ENCODE measurements at regions not wholly inside any gene's neighbourhood (a gene's known extent, or its start where the extent isn't known, plus 50 kb on each side); places are given as distances from the start of the nearest gene placed in this dataset.

- Histone ChIP-seq H3K4me2 (no peak overlapping the region), H3K4me1 (no peaks in the 10 kb centered on the region), H3K9me3 (no peaks in the 10 kb centered on the region), H3K27ac (no peak overlapping the region), H3K4me3 (no peak overlapping the region)
- CTCF ChIA-PET, result interaction anchor here (0.6 kb wide), 1 partner anchor 1244 kb away, joined by 3 read pairs; no protein-coding TSS in a partner anchor
- 93% methylated on average over 1 of the region's 1 CpG for WGBS (ENCODE audit: missing lambda C conversion rate)
- no peak for ATAC-seq
- no peak for FAIRE-seq
- TF ChIP-seq, protein P1, sequence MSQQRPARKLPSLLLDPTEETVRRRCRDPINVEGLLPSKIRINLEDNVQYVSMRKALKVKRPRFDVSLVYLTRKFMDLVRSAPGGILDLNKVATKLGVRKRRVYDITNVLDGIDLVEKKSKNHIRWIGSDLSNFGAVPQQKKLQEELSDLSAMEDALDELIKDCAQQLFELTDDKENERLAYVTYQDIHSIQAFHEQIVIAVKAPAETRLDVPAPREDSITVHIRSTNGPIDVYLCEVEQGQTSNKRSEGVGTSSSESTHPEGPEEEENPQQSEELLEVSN (IDR thresholded peaks at IDR 0.05; ENCODE audit: borderline replicate concordance, low read depth), result no peak
- TF ChIP-seq ZC3H11A (IDR thresholded peaks at IDR 0.05) (no peak), MAFK (IDR thresholded peaks at IDR 0.05; ENCODE audit: partially characterized antibody) (no peak), MYC (IDR thresholded peaks at IDR 0.05; ENCODE audit: borderline replicate concordance, low read length) (no peak), POLR2AphosphoS2 (conservative IDR thresholded peaks at IDR 0.05; ENCODE audit: low read length) (no peak), CBX8 (IDR thresholded peaks at IDR 0.05) (no peak), ZSCAN20 (CRISPR knock-in tag; IDR thresholded peaks at IDR 0.05) (no peak), POLR2A (IDR thresholded peaks at IDR 0.05; ENCODE audit: low read length) (no peak), GATA3 (IDR thresholded peaks at IDR 0.05; ENCODE audit: borderline replicate concordance) (no peak), HES2 (IDR thresholded peaks at IDR 0.05) (no peak), RFX5 (IDR thresholded peaks at IDR 0.05) (no peak), RCOR1 (IDR thresholded peaks at IDR 0.05; ENCODE audit: low read depth, low read length) (no peak), EHMT2 (IDR thresholded peaks at IDR 0.05; ENCODE audit: low read depth) (no peak)
- TF ChIP-seq, protein P2, sequence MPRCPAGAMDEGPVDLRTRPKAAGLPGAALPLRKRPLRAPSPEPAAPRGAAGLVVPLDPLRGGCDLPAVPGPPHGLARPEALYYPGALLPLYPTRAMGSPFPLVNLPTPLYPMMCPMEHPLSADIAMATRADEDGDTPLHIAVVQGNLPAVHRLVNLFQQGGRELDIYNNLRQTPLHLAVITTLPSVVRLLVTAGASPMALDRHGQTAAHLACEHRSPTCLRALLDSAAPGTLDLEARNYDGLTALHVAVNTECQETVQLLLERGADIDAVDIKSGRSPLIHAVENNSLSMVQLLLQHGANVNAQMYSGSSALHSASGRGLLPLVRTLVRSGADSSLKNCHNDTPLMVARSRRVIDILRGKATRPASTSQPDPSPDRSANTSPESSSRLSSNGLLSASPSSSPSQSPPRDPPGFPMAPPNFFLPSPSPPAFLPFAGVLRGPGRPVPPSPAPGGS (IDR thresholded peaks at IDR 0.05), result no peak
- TF ChIP-seq, protein P3, sequence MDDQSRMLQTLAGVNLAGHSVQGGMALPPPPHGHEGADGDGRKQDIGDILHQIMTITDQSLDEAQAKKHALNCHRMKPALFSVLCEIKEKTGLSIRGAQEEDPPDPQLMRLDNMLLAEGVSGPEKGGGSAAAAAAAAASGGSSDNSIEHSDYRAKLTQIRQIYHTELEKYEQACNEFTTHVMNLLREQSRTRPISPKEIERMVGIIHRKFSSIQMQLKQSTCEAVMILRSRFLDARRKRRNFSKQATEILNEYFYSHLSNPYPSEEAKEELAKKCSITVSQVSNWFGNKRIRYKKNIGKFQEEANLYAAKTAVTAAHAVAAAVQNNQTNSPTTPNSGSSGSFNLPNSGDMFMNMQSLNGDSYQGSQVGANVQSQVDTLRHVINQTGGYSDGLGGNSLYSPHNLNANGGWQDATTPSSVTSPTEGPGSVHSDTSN (IDR thresholded peaks at IDR 0.05), result no peak
- TF ChIP-seq, protein P4, sequence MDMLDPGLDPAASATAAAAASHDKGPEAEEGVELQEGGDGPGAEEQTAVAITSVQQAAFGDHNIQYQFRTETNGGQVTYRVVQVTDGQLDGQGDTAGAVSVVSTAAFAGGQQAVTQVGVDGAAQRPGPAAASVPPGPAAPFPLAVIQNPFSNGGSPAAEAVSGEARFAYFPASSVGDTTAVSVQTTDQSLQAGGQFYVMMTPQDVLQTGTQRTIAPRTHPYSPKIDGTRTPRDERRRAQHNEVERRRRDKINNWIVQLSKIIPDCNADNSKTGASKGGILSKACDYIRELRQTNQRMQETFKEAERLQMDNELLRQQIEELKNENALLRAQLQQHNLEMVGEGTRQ (IDR thresholded peaks at IDR 0.05), result no peak
- TF ChIP-seq, protein P5, sequence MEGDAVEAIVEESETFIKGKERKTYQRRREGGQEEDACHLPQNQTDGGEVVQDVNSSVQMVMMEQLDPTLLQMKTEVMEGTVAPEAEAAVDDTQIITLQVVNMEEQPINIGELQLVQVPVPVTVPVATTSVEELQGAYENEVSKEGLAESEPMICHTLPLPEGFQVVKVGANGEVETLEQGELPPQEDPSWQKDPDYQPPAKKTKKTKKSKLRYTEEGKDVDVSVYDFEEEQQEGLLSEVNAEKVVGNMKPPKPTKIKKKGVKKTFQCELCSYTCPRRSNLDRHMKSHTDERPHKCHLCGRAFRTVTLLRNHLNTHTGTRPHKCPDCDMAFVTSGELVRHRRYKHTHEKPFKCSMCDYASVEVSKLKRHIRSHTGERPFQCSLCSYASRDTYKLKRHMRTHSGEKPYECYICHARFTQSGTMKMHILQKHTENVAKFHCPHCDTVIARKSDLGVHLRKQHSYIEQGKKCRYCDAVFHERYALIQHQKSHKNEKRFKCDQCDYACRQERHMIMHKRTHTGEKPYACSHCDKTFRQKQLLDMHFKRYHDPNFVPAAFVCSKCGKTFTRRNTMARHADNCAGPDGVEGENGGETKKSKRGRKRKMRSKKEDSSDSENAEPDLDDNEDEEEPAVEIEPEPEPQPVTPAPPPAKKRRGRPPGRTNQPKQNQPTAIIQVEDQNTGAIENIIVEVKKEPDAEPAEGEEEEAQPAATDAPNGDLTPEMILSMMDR (IDR thresholded peaks at IDR 0.05), result no peak
- no peak for DNase-seq (ENCODE audit: low read depth in 1 of 2, low spot score in 1 of 2)
- POLR2A ChIA-PET, result no interaction called here
Observed at GRCh38 chr1:216778737-216779136, 55.5 kb upstream of the ESRRG start.

- no peaks in the 10 kb centered on the region for H3K9me3 ChIP-seq
- TF ChIP-seq MYC (IDR thresholded peaks at IDR 0.05; ENCODE audit: borderline replicate concordance, low read length) (no peak), EHF (CRISPR knock-in tag; IDR thresholded peaks at IDR 0.05) (no peak), HOXB13 (CRISPR knock-in tag; IDR thresholded peaks at IDR 0.05; ENCODE audit: low read depth) (no peak), EP300 (IDR thresholded peaks at IDR 0.05) (no peak), BHLHE40 (IDR thresholded peaks at IDR 0.05; ENCODE audit: low read depth, low read length) (no peak)
- FAIRE-seq (no peak), DNase-seq (ENCODE audit: low read depth in 1 of 2, low spot score in 1 of 2) (no peak), ATAC-seq (no peak)
- H3K4me3 ChIP-seq, result no peak overlapping the region
- no peak overlapping the region for H3K4me2 ChIP-seq
- ChIA-PET POLR2A (no interaction called here), CTCF (no interaction called here)
- WGBS (ENCODE audit: missing lambda C conversion rate), result 62% methylated on average over 5 of the region's 5 CpGs
- H3K4me1 ChIP-seq, result no peaks in the 10 kb centered on the region
- no peak overlapping the region for H3K27ac ChIP-seq
Observed at GRCh38 chr1:216777148-216777547, 53.9 kb upstream of the ESRRG start.

All from A549 (cell line).